Transverse colon (tissue), 3 donors: ENCODE measurements at regions not wholly inside any gene's neighbourhood (a gene's known extent, or its start where the extent isn't known, plus 50 kb on each side); places are given as distances from the start of the nearest gene placed in this dataset.

Source experiments
- CTCF ChIP-seq, 5 experiments: fragments of 200-600 bp in 3 of 5; fragments of 450-650 bp in 2 of 5; sonication (generic) in 3 of 5; IDR thresholded peaks; 1 replicate in 2 of 5; 2 replicates in 3 of 5; pipeline ENCODE4 v1.5.1; 2016 to 2017; ENCODE audit warnings: antibody characterized with exemption in 5 of 5, inconsistent platforms in 3 of 5, mild to moderate bottlenecking in 2 of 5, moderate library complexity in 1 of 5
- EP300 ChIP-seq: sonication (generic); formaldehyde crosslinking; IDR thresholded peaks from one replicate; pipeline ENCODE4 v1.6.1; 2017; ENCODE audit warnings: antibody characterized with exemption, low read depth
- POLR2A ChIP-seq: fragments of 450-650 bp; IDR thresholded peaks from one replicate; pipeline ENCODE4 v1.6.1; 2016; ENCODE audit warnings: antibody characterized with exemption, mild to moderate bottlenecking, moderate library complexity

DNA sequence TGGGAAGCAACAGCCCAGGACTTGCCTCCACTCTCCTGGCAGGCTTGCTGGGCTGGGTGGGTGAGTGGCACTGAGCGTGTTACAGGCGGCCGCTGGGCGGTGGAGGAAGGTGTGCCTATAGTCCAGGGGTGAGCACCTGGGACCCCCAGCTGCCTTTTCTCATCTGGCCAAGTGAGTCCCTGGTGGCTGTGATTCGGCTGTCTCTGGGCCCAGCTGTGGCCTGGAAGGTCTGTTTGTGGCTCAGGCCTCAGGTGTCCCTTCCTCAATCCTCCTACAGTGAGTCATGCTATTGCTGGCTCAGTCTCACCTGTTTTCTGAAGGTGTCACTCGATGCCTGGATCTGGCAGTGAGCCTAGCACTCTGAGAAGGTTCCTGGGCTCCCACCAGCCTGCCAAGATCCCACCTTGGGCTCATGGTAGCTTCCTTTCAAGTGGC lies 564.2 kb downstream of the PTPRU start:
- TF ChIP-seq POLR2A = no peak
- no peak for TF ChIP-seq CTCF (IDR thresholded peaks at IDR 0.05)
- TF ChIP-seq EP300 = no peak
